GM12864 (cell line): ENCODE measurements at regions not wholly inside any gene's neighbourhood (a gene's known extent, or its start where the extent isn't known, plus 50 kb on each side); places are given as distances from the start of the nearest gene placed in this dataset.
"Not testable (repeated sequence)": the region's sequence is repeated elsewhere in the genome, so short reads cannot be mapped to it uniquely, and the experiment has no call there.

Experiments used
- DNase-seq: peaks from one replicate; pipeline ENCODE4 v3.0.0-alpha.2; 2011; ENCODE audit warnings: low read depth
- H3K4me3 ChIP-seq: 2 replicates; pipeline ENCODE4 v1.5.1; 2011; ENCODE audit warnings: mild to moderate bottlenecking, low read depth, low read length, control low read depth
- TF ChIP-seq, protein P1 (sequence below): IDR thresholded peaks from 2 replicates; pipeline ENCODE4 v1.5.1; 2011; ENCODE audit warnings: low read depth, mild to moderate bottlenecking, moderate library complexity, low read length, control low read depth, inconsistent platforms; ENCODE audit errors: missing control alignments

DNA sequence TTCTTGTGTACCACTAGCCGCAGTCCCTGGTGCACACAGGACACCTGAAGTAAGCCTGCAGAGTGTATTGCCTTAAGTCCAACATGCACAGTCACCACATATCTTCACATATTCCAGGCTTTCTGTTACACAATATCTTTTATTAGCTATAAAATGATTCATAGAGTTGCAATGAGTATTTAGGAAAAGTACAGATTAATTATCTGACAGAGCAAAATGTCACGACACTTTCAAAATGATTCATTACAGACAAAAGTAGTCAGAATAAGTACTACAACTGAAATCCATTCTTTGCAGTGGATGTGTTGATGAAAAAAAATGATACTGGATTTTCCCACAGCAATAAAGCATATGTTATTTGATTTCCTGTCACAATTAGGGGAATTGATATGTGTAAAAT is 199.5 kb upstream of the ASCC3 start:
- H3K4me3 ChIP-seq: no peak overlapping the region
- TF ChIP-seq, protein P1, sequence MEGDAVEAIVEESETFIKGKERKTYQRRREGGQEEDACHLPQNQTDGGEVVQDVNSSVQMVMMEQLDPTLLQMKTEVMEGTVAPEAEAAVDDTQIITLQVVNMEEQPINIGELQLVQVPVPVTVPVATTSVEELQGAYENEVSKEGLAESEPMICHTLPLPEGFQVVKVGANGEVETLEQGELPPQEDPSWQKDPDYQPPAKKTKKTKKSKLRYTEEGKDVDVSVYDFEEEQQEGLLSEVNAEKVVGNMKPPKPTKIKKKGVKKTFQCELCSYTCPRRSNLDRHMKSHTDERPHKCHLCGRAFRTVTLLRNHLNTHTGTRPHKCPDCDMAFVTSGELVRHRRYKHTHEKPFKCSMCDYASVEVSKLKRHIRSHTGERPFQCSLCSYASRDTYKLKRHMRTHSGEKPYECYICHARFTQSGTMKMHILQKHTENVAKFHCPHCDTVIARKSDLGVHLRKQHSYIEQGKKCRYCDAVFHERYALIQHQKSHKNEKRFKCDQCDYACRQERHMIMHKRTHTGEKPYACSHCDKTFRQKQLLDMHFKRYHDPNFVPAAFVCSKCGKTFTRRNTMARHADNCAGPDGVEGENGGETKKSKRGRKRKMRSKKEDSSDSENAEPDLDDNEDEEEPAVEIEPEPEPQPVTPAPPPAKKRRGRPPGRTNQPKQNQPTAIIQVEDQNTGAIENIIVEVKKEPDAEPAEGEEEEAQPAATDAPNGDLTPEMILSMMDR: no peak
- no peak for DNase-seq

DNA sequence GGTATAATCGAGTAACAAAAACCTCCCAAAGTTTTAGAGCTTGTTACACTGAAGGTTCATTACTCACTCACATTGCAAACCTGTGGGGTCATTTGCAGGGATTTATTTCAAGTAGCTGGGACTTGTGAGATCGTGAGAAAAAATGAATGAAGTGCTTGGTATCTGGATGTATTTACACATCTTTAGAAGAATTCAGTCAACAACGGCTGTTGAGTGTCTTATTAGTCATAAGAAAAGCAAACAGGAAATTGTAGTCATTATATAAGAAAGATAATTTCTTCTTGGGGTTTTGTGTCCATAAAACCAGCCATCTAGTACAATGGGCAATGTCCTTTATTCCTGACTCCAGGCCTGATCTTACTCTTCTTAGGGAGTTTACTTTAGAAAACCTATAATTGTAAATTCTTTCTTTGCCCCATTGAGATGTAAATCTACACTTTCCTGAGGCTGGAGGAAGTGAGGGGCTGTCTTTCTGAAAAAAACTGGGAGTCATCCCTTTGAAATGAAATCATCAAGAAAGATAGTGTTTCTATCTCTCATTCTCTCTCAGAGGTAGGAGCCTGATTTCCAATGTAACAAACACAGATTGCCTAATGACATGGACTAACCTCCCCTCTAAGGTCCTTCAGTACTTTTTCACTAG is 202.5 kb upstream of the ASCC3 start:
- TF ChIP-seq, protein P1: no peak
- no peak overlapping the region for H3K4me3 ChIP-seq
- no peak for DNase-seq

DNA sequence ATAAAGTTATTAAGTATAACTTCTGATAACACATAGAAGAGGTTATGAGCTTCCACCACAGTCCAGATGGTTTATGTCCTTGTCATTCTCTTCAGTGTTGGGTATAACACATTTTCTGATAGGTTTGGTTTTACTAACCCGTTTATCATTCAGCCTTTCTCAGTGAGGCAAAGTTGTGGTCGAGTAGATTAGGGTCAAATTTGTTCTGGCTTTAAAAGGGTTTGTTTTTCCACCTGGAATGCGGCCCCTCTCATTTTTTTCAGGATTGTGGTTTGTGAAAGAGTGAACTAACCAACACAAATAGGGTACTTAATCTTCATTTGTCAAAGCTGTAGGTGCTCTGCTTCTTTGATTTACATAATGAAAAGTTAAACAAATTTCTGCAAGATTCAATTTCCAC is 204.2 kb upstream of the ASCC3 start:
- TF ChIP-seq, protein P1: no peak
- no peak overlapping the region for H3K4me3 ChIP-seq
- no peak for DNase-seq

DNA sequence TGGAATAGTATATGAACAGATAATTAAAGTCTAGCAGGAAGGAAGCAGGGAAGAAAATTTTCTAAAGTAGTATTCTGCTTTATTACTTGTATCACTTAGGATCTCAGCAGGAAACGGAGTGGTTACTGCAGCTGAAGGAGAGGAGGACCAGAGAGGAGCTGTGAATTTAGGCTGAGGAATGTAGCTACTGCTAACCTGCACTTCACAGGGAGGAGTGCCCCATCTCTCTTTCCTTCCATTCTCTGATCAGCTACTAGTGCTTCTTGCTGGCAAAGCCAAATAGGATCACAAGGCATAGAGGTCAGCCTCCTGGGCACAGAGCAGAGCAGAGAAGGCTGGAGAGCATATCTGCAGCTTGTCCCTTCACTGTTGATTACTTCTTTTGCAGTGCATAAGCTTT is 205.3 kb upstream of the ASCC3 start:
- DNase-seq: no peak
- TF ChIP-seq, protein P1: no peak
- H3K4me3 ChIP-seq: no peak overlapping the region

DNA sequence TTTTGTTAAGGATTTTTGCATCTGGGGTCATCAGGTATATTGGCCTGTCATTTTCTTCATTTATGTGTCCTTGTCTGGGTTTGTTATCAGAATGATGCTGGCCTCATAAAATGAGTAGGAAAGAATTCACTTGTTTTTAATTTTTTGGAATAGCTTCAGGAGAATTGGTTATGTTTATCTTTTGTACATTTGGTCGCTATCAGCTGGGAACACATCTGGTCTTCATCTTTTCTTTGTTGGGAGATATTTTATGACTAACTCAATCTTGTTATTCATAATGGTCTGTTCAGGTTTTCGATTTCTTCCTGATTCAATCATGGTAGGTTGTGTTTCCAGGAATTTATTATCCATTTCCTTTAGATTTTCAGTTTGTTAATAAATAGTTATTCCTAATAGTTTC is 207.5 kb upstream of the ASCC3 start:
- no peak for DNase-seq
- TF ChIP-seq, protein P1: no peak
- no peak overlapping the region for H3K4me3 ChIP-seq

DNA sequence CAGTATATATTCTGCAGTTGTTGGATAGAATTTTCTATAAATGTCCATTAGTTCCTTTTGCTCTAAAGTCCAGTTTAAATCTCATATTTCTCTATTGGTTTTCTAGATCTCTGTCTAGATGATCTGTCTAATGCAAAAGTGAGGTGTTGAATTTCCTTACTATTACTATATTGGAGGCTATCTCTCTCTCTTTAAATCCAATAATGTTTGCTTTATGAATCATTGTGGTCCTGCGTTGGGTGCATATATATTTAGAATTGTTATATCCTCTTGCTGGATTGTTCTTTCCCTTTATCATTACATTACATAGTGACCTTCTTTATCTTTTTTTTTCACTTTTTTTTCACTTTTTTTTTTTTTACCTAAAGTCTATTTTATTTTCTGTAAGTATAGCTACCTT is 208.5 kb upstream of the ASCC3 start:
- no peak overlapping the region for H3K4me3 ChIP-seq
- DNase-seq: no peak
- TF ChIP-seq, protein P1: no peak

DNA sequence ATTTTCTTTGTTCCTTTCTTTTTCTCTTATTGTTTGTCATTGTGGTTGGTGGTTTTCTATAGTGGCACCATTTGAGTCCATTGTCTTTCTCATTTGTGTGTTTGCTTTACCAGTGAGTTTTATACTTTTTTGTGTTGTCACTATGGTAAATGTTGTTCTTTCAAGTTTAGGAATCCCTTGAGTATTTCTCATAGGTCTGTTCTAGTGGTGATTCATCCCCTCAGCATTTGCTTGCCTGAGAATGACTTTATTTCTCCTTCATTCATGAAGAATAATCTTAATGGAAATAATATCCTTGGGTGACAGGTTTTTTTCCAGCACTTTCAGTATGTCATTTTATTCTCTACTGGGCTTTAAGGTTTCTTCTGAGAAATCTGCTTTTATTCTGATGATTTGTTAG is 209.2 kb upstream of the ASCC3 start:
- H3K4me3 ChIP-seq: no peak overlapping the region
- TF ChIP-seq, protein P1: no peak
- DNase-seq: no peak

DNA sequence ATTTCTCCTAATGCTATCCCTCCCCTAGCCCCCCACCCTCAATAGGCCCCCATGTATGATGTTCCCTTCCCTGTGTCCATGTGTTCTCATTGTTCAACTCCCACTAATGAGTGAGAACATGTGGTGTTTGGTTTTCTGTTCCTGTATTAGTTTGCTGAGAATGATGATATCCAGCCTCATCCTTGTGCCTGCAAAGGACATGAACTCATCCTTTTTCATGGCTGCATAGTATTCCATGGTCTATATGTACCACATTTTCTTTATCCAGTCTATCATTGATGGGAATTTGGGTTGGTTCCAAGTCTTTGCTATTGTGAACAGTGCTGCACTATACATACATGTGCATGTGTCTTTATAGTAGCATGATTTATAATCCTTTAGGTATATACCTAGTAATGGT is 217.5 kb upstream of the ASCC3 start:
- not testable (repeated sequence) for H3K4me3 ChIP-seq

More for the DNA sequence above, 217.5 kb upstream of the ASCC3 start:
- DNase-seq: not testable (repeated sequence)
